ENCODE measurements at regions not wholly inside any gene's neighbourhood (a gene's known extent, or its start where the extent isn't known, plus 50 kb on each side); places are given as distances from the start of the nearest gene placed in this dataset.

DNA sequence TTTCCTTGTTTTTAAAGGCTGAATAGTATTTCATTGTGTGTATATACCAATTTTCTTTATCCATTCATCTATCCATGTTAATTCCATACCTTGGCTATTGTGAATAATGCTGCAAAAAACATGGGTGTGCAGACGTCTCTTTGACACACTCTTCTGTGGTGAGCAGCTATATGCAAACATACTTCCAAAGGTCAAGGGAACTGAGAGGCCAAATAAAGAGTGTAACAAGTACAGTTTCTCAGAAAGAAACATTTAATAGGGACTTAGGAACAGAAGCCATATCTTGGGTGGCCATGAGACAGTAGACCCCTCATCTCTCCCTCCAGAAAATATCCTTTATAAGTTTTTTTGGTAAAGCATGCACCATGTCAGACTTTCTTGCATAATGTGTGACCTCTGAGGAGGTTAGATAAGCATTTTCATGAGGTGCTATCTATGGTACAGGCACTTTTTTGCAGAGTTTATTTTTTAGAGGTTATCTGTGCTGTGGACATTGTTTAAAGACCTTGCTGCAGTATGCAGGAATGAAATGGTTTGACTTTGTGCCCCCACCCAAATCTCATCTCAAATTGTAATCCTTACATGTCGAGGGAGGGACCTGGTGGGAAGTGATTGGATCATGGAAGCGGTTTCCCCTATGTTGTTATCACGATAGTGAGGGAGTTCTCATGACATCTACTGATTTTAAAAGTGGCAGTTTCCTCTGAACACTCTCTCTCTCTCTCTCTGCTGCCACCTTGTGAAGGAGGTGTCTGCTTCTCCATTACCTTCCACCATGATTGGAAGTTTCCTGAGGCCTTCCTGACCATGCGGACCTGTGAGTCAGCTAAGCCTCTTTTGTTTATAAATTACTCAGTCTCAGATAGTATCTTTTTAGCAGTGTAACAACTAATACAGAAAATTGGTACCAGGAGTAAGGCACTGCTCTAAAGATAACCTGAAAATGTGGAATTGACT lies 1202.3 kb downstream of the GALC start:
- peak in 1 of 6 experiments; percentile 10 for TF ChIP-seq CTCF (IDR thresholded peaks at IDR 0.05)
- TF ChIP-seq POLR2A (IDR thresholded peaks at IDR 0.05), result no peak

All from thyroid gland (tissue), 4 donors.